GM19240 (cell line): ENCODE measurements at regions not wholly inside any gene's neighbourhood (a gene's known extent, or its start where the extent isn't known, plus 50 kb on each side); places are given as distances from the start of the nearest gene placed in this dataset.
"Not testable (repeated sequence)": the region's sequence is repeated elsewhere in the genome, so short reads cannot be mapped to it uniquely, and the experiment has no call there.

Experiments used
- DNase-seq: peaks from one replicate; pipeline ENCODE4 v3.0.0; 2011; ENCODE audit warnings: low spot score; ENCODE audit not compliant: insufficient read length

GRCh38 chr4:151857368-151857767 lies 96.6 kb upstream of the GATB start:
- no peak for DNase-seq

GRCh38 chr4:151855747-151856146 lies 94.9 kb upstream of the GATB start:
- no peak for DNase-seq

GRCh38 chr4:151854731-151855130 lies 93.9 kb upstream of the GATB start:
- no peak for DNase-seq

GRCh38 chr4:151853034-151853433 lies 92.2 kb upstream of the GATB start:
- no peak for DNase-seq

GRCh38 chr4:151852202-151852601 lies 91.4 kb upstream of the GATB start:
- DNase-seq = no peak

- no peak for DNase-seq
Measured at GRCh38 chr4:151851354-151851753, 90.5 kb upstream of the GATB start.

GRCh38 chr4:151850791-151851213 lies 90.0 kb upstream of the GATB start:
- no peak for DNase-seq

- DNase-seq = not testable (repeated sequence)
Measured at GRCh38 chr4:151845551-151845950, 84.7 kb upstream of the GATB start.

- DNase-seq = no peak
Measured at GRCh38 chr4:151842430-151843079, 81.7 kb upstream of the GATB start.

- no peak for DNase-seq
Measured at GRCh38 chr4:151841107-151841506, 80.3 kb upstream of the GATB start.

GRCh38 chr4:151835467-151835866 lies 74.7 kb upstream of the GATB start:
- no peak for DNase-seq

GRCh38 chr4:151833174-151833573 lies 72.4 kb upstream of the GATB start:
- DNase-seq = no peak

GRCh38 chr4:151831526-151831925 lies 70.7 kb upstream of the GATB start:
- DNase-seq = no peak

GRCh38 chr4:151830168-151830567 lies 69.4 kb upstream of the GATB start:
- DNase-seq = no peak

GRCh38 chr4:151829309-151829708 lies 68.5 kb upstream of the GATB start:
- no peak for DNase-seq

GRCh38 chr4:151824656-151825055 lies 63.8 kb upstream of the GATB start:
- DNase-seq = no peak

- no peak for DNase-seq
Measured at GRCh38 chr4:151822331-151822730, 61.5 kb upstream of the GATB start.

- no peak for DNase-seq
Measured at GRCh38 chr4:151820004-151820403, 59.2 kb upstream of the GATB start.

GRCh38 chr4:151811403-151811802 lies 50.6 kb upstream of the GATB start:
- no peak for DNase-seq
